ENCODE measurements at regions not wholly inside any gene's neighbourhood (a gene's known extent, or its start where the extent isn't known, plus 50 kb on each side); places are given as distances from the start of the nearest gene placed in this dataset.

- H3K4me3 ChIP-seq (ENCODE audit: low read depth in 1 of 2, low read length in 2 of 2), result no peak overlapping the region
- peak; percentile 18 for DNase-seq
- no peak overlapping the region for H3K9ac ChIP-seq (ENCODE audit: low read depth, low read length)
These were observed 87.9 kb upstream of the ITGA6 start for GRCh38 chr2:172339371-172340010.

DNA sequence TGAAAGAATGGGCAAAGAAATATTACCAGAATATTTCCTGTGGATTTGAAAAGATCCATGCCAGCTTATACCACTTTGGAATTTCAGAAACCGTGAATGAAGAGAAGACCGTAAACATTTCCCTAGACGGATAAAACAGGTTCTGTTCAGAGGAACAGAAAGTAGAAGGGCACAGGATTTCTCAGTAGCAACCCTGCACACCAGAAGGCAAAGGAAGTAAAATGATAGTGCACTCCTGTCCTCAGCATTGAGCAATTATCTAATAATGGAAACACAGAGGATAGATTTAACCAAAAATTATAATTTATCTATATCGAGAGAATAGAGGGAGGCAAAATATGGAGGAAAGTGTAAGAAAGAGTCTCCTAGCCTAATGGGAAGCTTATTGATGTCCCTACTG is 87.0 kb upstream of the ITGA6 start:
- Histone ChIP-seq H3K4me1 (ENCODE audit: insufficient read depth, low read length) (peaks cover 12% of the 10 kb centered on the region), H4K20me1 (ENCODE audit: insufficient read depth, low read length) (no peaks in the 10 kb centered on the region), H2AFZ (ENCODE audit: low read depth, low read length) (peak overlapping the region; percentile 55; the same call in 1 of the 2 replicates), H3K4me3 (ENCODE audit: low read depth in 1 of 2, low read length in 2 of 2) (no peak overlapping the region), H3K27ac (ENCODE audit: low read length) (no peak overlapping the region), H3K79me2 (ENCODE audit: insufficient read depth, low read length) (no peaks in the 10 kb centered on the region), H3K36me3 (ENCODE audit: insufficient read depth, low read length) (no peaks in the 10 kb centered on the region), H3K4me2 (ENCODE audit: insufficient read depth, low read length) (peak overlapping the region; percentile 39; the same call in 1 of the 2 replicates), H3K9me3 (ENCODE audit: insufficient read depth, low read length, severe bottlenecking) (no peaks in the 10 kb centered on the region), H3K27me3 (ENCODE audit: insufficient read depth, low read length, poor library complexity) (no peaks in the 10 kb centered on the region), H3K9ac (ENCODE audit: low read depth, low read length) (no peak overlapping the region)
- ATAC-seq (ENCODE audit: insufficient read depth, low read depth) (peak; percentile 29; the same call in 1 of the 3 replicates), DNase-seq (no peak)
- TF ChIP-seq CTCF (IDR thresholded peaks at IDR 0.05; ENCODE audit: borderline replicate concordance, extremely low read depth, low read length, poor library complexity, severe bottlenecking) (no peak), EZH2 (IDR thresholded peaks at IDR 0.05; ENCODE audit: borderline replicate concordance, low read depth, low read length, severe bottlenecking) (no peak)

More at GRCh38 chr2:172339371-172340010, 87.9 kb upstream of the ITGA6 start:
- Histone ChIP-seq H3K9me3 (ENCODE audit: insufficient read depth, low read length, severe bottlenecking) (no peaks in the 10 kb centered on the region), H3K27ac (ENCODE audit: low read length) (no peak overlapping the region), H4K20me1 (ENCODE audit: insufficient read depth, low read length) (no peaks in the 10 kb centered on the region), H2AFZ (ENCODE audit: low read depth, low read length) (no peak overlapping the region), H3K79me2 (ENCODE audit: insufficient read depth, low read length) (no peaks in the 10 kb centered on the region), H3K36me3 (ENCODE audit: insufficient read depth, low read length) (no peaks in the 10 kb centered on the region), H3K4me2 (ENCODE audit: insufficient read depth, low read length) (peak overlapping the region; percentile 16; the same call in 1 of the 2 replicates), H3K4me1 (ENCODE audit: insufficient read depth, low read length) (peaks cover 12% of the 10 kb centered on the region), H3K27me3 (ENCODE audit: insufficient read depth, low read length, poor library complexity) (no peaks in the 10 kb centered on the region)
- ATAC-seq (ENCODE audit: insufficient read depth, low read depth), result peak; percentile 78
- TF ChIP-seq EZH2 (IDR thresholded peaks at IDR 0.05; ENCODE audit: borderline replicate concordance, low read depth, low read length, severe bottlenecking), result no peak
- TF ChIP-seq CTCF (IDR thresholded peaks at IDR 0.05; ENCODE audit: borderline replicate concordance, extremely low read depth, low read length, poor library complexity, severe bottlenecking), result peak; percentile 27

DNA sequence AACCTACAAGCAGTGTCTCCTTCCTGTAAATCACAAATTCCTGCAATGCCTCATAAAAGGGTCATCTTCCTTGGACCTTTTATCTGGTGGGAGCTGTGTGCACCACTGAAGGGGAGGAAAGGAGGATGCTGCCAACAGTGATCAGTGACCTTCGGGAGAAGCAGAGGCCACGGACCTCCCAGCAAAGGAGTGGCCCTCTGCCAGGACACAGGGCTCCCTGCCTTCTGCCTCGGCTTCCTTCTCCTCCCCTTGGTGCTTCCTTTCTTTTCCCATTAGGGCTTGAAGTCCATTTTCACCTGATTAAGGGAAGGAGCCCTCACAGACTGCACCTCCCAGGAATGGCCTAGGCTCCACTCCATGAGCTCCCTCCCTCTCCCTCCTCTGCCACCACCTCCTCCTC is 85.3 kb upstream of the ITGA6 start:
- Histone ChIP-seq H3K9me3 (ENCODE audit: insufficient read depth, low read length, severe bottlenecking) (no peaks in the 10 kb centered on the region), H3K27me3 (ENCODE audit: insufficient read depth, low read length, poor library complexity) (no peaks in the 10 kb centered on the region), H3K79me2 (ENCODE audit: insufficient read depth, low read length) (no peaks in the 10 kb centered on the region), H3K9ac (ENCODE audit: low read depth, low read length) (no peak overlapping the region), H3K4me2 (ENCODE audit: insufficient read depth, low read length) (no peak overlapping the region), H3K4me1 (ENCODE audit: insufficient read depth, low read length) (peaks cover 12% of the 10 kb centered on the region), H4K20me1 (ENCODE audit: insufficient read depth, low read length) (no peaks in the 10 kb centered on the region), H2AFZ (ENCODE audit: low read depth, low read length) (no peak overlapping the region), H3K27ac (ENCODE audit: low read length) (no peak overlapping the region), H3K36me3 (ENCODE audit: insufficient read depth, low read length) (no peaks in the 10 kb centered on the region), H3K4me3 (ENCODE audit: low read depth in 1 of 2, low read length in 2 of 2) (no peak overlapping the region)
- TF ChIP-seq EZH2 (IDR thresholded peaks at IDR 0.05; ENCODE audit: borderline replicate concordance, low read depth, low read length, severe bottlenecking), result no peak
- TF ChIP-seq CTCF (IDR thresholded peaks at IDR 0.05; ENCODE audit: borderline replicate concordance, extremely low read depth, low read length, poor library complexity, severe bottlenecking), result no peak
- DNase-seq (no peak), ATAC-seq (ENCODE audit: insufficient read depth, low read depth) (no peak)
